Activated CD4-positive, alpha-beta T cell treated with anti-CD3 and anti-CD28 coated beads, Interleukin-2, amount 50 U/mL, for 24 hours (primary cell): ENCODE measurements at regions not wholly inside any gene's neighbourhood (a gene's known extent, or its start where the extent isn't known, plus 50 kb on each side); places are given as distances from the start of the nearest gene placed in this dataset.
"Not testable (repeated sequence)": the region's sequence is repeated elsewhere in the genome, so short reads cannot be mapped to it uniquely, and the experiment has no call there.

Source experiments
- DNase-seq, 2 donors: peaks; one replicate each; pipeline ENCODE4 v3.0.0-alpha.2; 2020; ENCODE audit warnings: low read depth in 1 of 2, low spot score in 1 of 2

DNA sequence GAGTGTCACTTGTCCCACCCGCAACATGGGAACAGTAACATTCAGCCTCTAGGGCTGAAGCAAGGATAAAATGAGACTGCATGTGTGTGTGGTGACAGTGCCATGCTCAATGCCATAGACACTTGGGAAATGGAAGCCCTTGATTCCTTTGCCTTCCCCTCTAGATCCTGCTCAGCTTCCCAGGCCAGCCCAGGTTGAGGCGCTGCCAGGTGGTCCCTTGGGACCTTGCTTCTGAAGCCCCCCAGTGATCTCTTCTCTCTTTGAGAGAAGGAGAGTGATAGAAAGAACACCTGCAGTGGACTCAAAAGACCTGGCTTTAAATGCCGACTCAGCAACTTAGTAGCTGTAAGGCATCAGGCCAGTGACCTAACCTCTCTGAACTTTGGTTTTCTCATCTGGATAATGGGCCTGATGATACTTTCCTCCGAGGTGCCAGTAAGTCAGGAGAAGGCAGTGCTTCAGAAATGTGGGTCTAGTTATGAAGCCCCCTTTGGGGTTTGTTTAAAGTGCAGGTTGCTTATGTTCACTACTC is 144.5 kb downstream of the RPLP1 start:
- DNase-seq = no peak

DNA sequence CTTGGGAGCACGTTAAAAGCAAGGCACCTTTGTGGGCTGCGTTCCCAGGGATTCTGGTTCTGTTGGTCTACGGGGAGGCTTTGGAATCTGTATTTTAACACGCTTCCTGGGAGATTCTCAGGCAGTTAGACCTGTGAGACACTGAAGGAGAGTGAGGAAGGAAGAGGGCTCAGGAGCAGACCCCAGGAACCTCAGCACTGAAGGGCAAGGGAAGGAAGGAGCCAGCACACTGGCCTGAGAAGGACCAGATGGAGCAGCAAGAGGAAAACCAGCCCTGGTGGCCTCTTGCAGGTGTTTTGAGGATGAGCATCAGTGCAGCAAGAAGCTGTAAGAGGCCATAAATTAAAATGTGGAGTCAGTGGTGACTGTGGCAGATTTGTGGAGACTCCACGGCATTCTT is 146.7 kb downstream of the RPLP1 start:
- no peak for DNase-seq

DNA sequence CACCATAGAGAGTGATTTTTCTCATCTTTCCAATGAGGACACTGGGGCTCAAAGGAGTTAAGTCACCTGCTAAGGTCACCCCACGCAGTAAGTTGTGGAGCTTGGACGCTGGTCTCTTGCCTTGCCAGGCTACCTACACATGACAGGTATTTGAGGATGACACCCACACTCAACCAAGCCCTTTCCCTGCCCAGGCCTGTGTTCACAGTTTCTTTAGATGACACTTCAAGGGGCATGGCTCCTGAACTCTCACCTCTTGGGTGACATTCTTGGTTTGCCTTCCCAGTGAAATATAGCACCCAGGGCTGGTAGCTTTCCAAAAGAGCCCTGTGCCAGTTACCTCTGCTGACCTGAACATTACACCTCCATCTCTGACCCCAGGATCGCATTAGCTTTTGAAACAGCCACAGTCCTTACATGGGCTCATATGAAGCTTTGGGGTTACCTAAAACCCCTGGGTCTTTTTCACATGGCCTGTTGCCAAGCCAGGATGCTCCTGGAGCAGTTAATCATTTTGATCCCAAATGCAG is 148.0 kb downstream of the RPLP1 start:
- no peak for DNase-seq

DNA sequence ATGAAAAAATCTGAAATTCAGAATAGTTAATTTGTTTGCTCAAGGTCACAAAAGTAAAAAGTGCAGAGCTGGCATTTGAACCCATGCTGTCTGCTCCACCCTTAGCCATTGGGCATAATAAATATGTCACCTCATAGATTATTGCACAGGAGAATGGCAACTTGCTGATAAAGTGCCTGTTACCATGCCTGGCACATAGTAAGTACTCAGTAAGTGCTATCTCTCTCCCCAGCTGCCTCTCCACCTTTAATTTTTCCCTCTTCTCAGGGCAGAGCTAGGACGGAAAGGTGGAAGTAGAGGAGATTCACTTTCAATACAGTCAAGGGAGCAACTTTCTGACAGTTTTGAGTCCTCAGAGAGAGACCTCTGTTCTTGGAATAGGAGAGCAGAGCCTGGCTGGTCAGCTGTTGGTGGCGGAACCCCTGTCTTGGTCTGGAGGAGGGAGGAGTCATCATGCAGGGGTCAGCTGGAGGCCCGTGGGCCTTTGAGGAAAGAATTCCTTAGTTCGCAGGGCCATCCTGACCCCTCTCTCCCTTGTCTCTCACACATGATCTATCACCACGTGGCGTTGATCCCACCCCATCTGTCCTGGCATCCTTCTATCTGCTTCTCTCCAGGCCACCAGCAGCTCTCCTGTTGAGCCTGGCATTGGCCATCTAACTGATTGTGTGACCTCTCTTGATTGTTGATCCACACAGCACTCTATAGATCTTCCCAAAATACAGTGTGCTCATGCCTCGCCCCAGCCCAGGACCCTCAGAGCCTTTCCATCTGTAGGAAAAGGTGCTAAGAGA is 149.3 kb downstream of the RPLP1 start:
- DNase-seq = no peak

DNA sequence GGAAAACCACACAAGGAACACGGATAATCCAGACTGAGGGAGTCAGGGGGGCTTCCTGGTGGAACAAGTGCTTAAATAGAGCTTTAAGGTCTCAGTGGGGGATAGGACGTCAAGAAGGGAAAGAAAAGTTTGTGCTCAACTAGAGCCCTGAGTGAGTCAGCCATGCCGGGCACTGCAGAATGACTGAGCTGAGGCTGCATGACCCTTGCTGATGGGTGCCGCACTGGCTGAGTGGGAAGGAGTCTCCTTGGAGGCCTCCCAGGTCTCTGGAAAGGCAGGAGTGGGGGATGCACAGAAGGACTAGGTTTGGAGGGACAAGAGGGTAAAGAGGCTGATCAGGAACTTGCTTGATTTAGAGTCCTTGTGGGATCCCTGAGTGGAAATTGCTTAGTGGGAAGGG is 150.3 kb downstream of the RPLP1 start:
- no peak for DNase-seq

DNA sequence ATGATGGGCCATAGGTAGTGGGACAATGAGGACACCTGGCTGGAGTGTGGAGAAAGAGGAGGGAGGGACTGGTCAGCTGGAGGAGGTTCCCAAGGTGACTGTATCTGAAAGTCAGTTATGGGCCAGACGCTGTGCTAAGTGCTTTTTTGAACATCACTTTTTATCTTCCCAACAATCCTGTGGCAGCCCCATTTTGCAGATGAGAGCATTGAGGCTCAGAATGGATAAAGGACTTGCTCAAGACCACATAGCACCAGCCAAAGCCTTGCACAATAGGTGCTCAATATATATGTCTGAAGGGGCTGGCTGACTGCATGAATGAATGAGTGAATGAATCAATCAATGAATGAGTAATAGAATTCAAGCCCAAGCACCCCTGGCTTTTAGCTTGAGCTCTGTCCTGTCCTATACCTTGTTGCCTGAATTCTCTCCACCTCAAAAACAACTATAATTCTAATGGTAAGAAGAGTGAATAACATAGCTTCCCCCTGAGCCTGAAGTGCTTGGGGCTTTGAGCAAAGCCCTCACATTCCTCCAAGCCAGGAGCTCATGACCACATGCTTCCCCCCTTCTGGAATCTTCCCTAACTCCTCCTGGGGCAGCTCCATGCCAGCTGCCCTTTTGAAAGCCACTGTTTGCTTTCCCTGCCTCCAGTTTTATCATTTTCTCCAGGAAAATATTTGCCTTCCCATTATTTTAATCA is 150.9 kb downstream of the RPLP1 start:
- DNase-seq = no peak

DNA sequence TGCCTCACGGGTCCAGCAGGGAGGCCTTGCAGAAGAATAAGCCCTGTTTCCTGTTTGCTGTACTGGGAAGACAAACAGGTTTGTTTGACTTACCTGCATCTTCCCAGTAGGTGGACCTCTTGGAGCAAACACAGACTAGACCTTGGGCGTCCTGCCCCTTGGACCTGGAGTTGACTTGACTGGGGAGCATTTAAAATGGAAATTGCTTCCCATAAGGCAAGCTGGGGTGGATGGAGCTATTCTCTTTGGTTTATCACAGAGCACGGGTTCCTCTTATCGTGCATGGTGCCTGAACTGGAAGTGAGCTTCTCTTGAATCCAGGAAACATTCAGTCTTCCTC is 151.4 kb downstream of the RPLP1 start:
- DNase-seq = no peak

DNA sequence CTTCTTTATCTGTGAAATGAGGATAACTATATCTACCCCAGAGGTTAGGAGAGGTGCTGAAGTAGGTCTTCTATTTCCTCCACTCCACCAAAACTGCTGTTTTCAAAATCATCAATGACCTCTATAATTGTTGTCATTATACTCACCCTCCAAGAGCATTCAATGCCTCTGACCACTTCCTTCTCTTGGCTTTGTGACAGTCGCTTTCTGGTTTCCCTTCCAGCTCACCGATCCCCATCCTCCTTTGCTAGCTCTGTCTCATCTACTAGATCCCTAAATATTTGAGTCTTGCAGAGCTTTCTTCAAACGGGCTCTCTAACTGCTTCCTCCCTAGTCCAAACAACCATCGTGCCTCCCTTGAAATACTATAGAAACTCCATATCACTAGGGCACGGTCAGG is 153.5 kb downstream of the RPLP1 start:
- no peak for DNase-seq

DNA sequence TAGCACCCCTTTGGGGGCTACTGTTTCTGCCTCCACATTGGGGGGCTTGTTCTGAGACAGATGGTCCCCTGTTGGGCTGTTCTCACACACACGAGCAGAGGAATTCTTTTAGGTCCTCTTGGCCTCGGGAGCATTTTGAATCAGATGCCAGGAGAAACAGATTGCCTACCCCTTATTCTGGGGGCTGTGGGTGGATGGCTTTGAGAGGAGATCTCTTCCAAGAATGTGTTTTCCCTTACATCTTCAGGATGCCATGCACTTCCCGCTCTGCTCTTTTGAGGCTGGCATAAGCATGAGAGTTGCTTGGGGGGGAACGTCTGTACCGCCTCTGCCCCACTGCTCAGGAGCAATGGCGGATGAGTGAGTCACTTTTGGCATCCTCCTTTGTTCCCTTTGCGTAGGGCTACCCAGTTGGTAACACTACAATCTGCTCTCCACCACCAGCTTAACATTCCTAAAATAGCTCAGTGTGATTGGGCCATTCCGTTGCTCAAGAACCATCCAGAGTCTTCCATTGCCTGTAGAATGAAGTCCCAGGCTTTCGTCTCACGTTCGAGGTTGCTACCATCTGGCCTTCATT is 154.4 kb downstream of the RPLP1 start:
- no peak for DNase-seq

DNA sequence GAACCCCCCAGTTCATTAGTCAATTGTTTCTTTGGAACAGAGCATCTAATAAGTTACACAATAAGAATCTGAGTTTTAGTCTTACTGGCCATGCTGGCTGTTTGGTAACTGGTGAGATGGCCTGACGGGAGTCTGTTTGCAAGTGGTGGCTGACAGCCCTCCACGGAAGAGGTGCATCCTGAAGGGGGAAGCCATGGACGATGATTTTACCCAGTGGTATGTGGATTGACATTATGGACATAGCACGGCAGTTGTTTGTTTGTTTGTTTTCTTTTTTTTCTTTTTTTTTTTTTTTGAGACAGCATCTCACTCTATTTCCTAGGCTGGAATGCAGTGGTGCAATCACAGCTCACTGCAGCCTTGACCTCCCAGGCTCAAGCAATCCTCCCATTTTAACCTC is 156.0 kb downstream of the RPLP1 start:
- no peak for DNase-seq

DNA sequence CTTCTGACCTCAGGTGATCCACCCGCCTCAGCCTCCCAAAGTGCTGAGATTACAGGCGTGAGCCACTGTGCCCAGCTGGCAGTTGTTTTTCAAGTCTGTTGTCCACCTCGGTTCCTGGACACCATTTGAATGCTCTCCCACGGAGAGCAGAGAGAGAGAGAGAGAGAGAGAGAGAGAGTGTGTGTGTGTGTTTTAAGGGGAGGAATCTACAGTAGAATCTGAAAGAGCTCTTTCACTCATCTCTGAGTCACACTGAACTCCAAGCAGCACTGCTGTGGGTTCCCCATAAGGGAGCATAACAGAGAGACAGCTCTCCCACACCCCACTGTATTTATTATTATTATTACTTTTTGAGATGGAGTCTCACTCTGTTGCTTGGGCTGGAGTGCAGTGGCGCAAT is 156.6 kb downstream of the RPLP1 start:
- DNase-seq = no peak

DNA sequence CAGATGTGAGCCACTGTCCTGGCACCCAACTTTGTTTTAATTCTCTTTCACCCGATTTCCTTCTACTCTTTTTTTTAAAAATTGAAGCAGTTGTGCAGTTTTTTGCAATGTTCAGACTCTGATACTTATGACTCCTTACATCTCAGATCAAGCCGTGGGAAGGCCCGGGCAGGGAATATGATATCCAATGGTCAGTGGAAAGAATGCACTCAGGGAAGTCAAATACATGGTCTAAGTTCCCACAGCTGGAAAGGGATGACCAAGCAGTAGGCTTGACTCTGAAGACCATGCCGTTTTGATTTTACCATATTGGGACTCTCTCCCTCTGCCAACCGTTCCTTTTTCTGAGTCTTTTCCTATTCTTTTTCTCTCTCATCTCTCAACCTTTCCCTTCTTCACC is 157.2 kb downstream of the RPLP1 start:
- DNase-seq = no peak

DNA sequence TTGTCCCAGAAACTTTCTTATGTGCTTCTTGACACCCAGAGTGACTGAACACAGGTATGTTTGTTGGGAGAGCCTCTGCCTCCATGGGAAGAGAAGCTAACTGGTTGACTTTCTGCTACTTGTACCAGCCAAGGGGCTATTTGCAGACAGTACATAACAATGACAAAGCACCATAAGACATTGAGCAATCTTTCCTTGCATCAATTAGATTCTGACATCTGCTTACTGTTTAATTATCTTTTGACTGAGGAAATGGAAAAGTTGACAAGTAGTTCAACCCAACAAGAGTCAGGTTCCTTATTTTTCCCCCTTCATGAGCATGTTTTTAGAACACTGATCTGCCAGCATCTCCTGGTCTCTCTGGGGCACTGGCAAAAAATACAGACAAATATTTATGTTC is 157.7 kb downstream of the RPLP1 start:
- DNase-seq = no peak

DNA sequence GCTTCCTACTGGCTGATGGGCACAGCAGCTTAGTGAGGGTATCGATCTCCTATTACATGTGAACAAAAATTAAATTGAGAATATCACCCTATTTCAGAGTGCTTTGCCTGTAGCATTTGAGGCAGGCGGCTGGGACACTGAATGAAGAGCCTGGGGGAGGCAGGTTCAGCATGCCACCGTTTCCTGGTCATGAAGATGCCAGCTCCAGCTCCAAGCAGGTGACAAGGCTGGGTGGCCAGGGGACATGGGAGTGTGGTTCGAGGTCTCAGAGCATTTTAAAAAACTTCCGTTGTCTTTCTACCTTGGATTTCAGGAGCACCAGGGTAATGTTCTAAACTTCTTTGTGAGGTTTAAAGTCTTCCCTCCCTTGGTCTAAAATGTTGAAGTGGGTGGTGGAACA is 158.2 kb downstream of the RPLP1 start:
- no peak for DNase-seq

DNA sequence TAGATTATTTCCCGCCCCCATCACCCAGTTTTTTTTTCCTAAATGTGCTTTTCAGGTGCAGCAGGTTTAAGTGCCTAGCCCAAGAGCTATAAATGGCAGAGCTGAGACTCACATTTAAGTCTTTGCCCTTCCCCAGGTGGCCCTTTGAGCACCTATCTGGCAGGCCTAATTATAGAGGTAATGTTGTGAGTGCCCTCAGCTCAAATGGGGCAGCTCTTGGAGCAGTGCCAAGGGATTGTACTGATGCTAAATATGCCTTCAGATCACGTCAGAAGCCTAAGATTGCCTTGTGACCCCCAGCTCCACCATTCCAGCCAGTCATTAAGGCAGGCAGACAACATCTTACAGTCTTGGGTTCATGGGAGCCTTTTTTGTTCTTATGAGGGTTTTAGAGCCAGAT is 159.5 kb downstream of the RPLP1 start:
- DNase-seq = no peak

DNA sequence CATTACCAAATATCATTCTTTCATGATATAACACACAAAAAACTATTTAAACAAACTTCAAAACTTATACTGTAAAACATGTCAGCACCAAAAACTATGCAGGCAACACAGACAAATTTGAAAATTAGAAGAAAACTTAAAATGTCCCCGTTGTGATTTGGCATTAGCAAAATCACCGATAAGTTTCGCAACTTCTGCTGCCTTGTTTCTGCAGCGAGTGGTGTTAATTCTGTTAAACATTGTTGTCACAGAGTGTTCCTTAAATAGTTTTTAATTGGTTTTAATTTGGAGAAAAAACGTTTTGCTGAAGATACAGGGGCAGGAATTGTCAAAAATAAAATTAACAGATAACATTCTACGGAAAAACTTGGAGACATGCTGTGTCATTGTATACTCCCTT is 160.6 kb downstream of the RPLP1 start:
- no peak for DNase-seq

DNA sequence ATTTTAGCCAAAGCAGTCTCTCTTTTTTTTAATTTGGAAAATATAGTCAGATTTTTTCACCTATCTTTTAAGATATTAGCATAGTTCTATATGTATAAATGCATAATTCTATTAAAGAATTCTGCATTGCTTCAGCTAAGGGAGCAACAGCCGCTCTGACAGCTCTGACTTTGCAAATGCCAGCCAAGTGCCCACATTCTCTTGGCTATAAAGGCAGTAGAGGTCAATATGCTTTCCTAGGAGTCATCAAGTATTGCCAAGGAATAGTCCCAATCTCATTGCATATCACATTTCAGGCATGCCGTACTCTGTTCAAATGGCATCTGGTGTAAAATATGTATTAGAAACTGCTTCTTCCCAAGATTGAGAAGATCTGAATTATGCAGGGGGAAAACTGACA is 161.4 kb downstream of the RPLP1 start:
- no peak for DNase-seq

DNA sequence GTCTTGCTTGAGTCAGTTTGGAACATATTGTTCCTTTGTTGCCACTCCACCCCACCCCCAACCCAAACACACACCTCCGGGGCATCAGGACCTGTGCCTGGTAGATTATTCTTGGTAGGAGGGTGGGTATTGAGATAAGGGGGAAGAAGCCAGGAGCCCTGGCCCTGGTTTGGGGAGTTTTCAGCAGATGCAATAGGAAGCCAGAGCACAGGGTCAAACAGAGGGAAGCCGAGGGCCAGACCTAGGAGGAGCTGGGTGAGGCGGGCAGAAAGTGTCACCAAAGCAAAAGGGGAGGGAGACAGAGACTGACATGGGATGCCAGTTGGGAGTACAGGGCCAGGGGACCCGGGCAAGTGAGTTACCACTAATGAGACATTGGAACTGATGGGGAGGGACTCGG is 163.1 kb downstream of the RPLP1 start:
- no peak for DNase-seq

DNA sequence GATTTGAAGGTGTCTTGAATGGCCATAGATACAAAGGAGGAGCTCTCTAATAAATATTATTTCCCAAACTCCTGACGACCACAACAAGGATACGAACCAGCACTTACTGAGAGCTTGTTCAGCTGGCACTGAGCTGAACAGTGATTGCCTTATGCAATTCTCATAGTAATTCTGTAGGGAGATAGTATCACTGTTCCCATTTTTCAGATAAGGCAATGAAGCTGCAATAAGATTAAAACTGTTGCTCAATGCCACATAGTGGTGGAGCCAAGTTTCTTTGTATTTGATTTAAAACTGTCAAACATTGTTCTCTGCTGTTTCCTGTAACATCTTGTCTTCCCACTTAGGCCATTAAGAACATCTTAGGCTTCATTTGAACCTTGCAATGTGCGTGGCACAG is 163.9 kb downstream of the RPLP1 start:
- no peak for DNase-seq

DNA sequence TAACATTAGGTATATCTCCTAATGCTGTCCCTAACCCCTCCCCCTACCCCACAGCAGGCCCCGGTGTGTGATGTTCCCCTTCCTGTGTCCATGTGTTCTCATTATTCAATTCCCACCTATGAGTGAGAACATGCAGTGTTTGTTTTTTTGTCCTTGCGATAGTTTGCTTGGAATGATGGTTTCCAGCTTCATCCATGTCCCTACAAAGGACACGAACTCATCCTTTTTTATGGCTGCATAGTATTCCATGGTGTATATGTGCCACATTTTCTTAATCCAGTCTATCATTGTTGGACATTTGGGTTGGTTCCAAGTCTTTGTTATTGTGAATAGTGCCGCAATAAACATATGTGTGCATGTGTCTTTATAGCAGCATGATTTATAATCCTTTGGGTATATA is 164.5 kb downstream of the RPLP1 start:
- not testable (repeated sequence) for DNase-seq

DNA sequence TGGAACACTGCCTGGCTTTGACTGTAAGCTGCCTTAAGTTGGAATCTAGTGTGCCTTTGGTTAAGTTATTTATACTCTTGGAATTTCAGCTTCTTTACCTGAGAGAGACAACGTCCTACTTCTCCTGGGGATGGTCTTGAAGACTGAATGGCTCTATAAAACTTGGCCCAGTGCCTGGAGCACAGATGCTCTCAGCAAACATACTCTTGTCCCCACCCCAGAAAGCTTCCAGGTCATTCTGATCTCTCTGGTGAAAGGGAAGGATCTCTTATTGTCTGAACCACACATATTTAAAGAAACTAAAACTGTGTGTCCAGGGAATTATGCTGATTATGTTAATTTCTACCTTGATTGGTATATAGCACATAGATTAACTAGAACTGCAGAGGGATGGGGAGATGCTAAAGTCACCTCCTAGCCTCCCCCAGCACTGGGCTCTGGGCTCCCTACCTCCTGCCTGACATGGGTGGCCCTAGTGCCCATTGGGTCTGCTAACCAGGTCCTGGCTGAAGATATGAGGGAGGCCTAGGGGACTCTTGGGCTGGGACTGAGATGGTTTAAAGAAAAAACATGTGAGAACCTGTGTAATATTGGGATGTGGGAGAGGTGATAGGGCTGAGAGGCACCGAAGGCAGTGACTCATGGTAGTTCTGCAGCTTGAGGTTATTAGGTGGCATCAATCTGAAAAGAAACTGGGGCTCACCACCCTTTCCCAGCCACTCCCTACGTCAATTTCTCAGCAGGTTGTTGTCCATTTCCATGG is 171.0 kb downstream of the RPLP1 start:
- DNase-seq = no peak

DNA sequence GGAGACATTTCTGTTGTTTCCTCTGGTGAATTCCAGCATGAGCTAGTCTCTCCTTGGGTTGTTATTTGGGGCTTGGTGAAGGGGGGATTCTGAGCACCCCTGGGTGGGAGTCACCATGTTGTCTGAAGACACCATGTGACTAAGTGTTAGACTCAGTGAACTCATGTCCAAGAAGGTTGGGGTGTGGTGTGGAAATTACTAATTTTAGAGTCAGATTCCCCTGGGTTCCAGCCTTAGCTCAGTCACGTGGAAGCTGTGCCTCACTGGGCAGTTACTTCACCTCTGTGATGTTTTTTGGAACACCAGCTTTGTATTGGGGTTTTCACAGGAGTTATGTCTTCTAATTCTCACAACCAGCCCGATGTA is 171.5 kb downstream of the RPLP1 start:
- DNase-seq = no peak
